ENCODE measurements at regions not wholly inside any gene's neighbourhood (a gene's known extent, or its start where the extent isn't known, plus 50 kb on each side); places are given as distances from the start of the nearest gene placed in this dataset.

DNA sequence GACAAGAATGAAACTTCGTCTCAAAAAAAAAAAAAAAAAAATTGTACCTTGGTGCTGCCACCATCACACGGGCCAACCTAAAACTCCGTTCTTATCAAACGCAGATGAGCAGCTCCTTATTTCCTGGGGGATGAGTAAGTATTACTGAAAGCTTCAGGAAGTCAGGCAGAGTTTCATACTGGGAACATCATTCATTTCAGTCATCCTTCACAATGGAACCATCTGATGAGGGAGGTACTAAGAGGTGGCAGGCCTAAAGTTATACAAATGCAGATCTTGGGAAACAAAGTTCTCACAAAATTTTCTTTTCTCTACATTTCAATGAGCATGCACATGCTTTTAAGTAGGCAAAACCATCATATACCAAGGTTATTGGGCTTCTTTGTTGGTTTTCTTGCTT lies 636.0 kb upstream of the LMCD1 start:
- TF ChIP-seq JUND (IDR thresholded peaks at IDR 0.05) (no peak), YY1 (IDR thresholded peaks at IDR 0.05) (no peak), SP1 (IDR thresholded peaks at IDR 0.05) (no peak), GABPA (IDR thresholded peaks at IDR 0.05 in 1 of 2, conservative IDR thresholded peaks at IDR 0.05 in 1 of 2) (no peak), NR2F2 (IDR thresholded peaks at IDR 0.05) (no peak), RAD21 (IDR thresholded peaks at IDR 0.05) (no peak), TAF1 (conservative IDR thresholded peaks at IDR 0.05) (no peak)
- TF ChIP-seq, protein P1, sequence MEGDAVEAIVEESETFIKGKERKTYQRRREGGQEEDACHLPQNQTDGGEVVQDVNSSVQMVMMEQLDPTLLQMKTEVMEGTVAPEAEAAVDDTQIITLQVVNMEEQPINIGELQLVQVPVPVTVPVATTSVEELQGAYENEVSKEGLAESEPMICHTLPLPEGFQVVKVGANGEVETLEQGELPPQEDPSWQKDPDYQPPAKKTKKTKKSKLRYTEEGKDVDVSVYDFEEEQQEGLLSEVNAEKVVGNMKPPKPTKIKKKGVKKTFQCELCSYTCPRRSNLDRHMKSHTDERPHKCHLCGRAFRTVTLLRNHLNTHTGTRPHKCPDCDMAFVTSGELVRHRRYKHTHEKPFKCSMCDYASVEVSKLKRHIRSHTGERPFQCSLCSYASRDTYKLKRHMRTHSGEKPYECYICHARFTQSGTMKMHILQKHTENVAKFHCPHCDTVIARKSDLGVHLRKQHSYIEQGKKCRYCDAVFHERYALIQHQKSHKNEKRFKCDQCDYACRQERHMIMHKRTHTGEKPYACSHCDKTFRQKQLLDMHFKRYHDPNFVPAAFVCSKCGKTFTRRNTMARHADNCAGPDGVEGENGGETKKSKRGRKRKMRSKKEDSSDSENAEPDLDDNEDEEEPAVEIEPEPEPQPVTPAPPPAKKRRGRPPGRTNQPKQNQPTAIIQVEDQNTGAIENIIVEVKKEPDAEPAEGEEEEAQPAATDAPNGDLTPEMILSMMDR (IDR thresholded peaks at IDR 0.05; ENCODE audit: low read depth, low read length, missing input control), result no peak
- TF ChIP-seq, protein P2, sequence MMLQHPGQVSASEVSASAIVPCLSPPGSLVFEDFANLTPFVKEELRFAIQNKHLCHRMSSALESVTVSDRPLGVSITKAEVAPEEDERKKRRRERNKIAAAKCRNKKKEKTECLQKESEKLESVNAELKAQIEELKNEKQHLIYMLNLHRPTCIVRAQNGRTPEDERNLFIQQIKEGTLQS (IDR thresholded peaks at IDR 0.05), result no peak
- TF ChIP-seq, protein P3, sequence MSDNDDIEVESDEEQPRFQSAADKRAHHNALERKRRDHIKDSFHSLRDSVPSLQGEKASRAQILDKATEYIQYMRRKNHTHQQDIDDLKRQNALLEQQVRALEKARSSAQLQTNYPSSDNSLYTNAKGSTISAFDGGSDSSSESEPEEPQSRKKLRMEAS (IDR thresholded peaks at IDR 0.05), result no peak
- TF ChIP-seq, protein P4, sequence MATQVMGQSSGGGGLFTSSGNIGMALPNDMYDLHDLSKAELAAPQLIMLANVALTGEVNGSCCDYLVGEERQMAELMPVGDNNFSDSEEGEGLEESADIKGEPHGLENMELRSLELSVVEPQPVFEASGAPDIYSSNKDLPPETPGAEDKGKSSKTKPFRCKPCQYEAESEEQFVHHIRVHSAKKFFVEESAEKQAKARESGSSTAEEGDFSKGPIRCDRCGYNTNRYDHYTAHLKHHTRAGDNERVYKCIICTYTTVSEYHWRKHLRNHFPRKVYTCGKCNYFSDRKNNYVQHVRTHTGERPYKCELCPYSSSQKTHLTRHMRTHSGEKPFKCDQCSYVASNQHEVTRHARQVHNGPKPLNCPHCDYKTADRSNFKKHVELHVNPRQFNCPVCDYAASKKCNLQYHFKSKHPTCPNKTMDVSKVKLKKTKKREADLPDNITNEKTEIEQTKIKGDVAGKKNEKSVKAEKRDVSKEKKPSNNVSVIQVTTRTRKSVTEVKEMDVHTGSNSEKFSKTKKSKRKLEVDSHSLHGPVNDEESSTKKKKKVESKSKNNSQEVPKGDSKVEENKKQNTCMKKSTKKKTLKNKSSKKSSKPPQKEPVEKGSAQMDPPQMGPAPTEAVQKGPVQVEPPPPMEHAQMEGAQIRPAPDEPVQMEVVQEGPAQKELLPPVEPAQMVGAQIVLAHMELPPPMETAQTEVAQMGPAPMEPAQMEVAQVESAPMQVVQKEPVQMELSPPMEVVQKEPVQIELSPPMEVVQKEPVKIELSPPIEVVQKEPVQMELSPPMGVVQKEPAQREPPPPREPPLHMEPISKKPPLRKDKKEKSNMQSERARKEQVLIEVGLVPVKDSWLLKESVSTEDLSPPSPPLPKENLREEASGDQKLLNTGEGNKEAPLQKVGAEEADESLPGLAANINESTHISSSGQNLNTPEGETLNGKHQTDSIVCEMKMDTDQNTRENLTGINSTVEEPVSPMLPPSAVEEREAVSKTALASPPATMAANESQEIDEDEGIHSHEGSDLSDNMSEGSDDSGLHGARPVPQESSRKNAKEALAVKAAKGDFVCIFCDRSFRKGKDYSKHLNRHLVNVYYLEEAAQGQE (IDR thresholded peaks at IDR 0.05), result no peak
